HG02973 (cell line): ENCODE measurements at regions not wholly inside any gene's neighbourhood (a gene's known extent, or its start where the extent isn't known, plus 50 kb on each side); places are given as distances from the start of the nearest gene placed in this dataset.

ENCODE experiments used
- ATAC-seq: cut with Tn5 transposase; IDR thresholded peaks from one replicate; pipeline ENCODE4 v1.9.1; 2021; ENCODE audit warnings: moderate library complexity; ENCODE audit not compliant: unreplicated experiment

- ATAC-seq = no peak
Measured at GRCh38 chr3:113094337-113095221, 103.8 kb downstream of the GTPBP8 start.

- ATAC-seq = no peak
Measured at GRCh38 chr3:113096188-113096892, 105.6 kb downstream of the GTPBP8 start.

GRCh38 chr3:113097960-113098447 is 107.2 kb downstream of the GTPBP8 start:
- no peak for ATAC-seq

- no peak for ATAC-seq
Measured at GRCh38 chr3:113100063-113100462, 109.3 kb downstream of the GTPBP8 start.

GRCh38 chr3:113103588-113103987 is 107.8 kb upstream of the BOC start:
- no peak for ATAC-seq

GRCh38 chr3:113104357-113105092 is 106.8 kb upstream of the BOC start:
- no peak for ATAC-seq

GRCh38 chr3:113105093-113105449 is 106.3 kb upstream of the BOC start:
- ATAC-seq = no peak

- no peak for ATAC-seq
Measured at GRCh38 chr3:113105966-113106660, 105.2 kb upstream of the BOC start.

GRCh38 chr3:113110267-113110666 is 101.1 kb upstream of the BOC start:
- ATAC-seq = no peak

- ATAC-seq = no peak
Measured at GRCh38 chr3:113111011-113111707, 100.2 kb upstream of the BOC start.

GRCh38 chr3:113113361-113113760 is 98.0 kb upstream of the BOC start:
- no peak for ATAC-seq

- no peak for ATAC-seq
Measured at GRCh38 chr3:113117511-113118234, 93.7 kb upstream of the BOC start.

GRCh38 chr3:113118336-113118735 is 93.0 kb upstream of the BOC start:
- no peak for ATAC-seq

GRCh38 chr3:113124256-113124830 is 87.0 kb upstream of the BOC start:
- ATAC-seq = no peak

- ATAC-seq = no peak
Measured at GRCh38 chr3:113125951-113126350, 85.4 kb upstream of the BOC start.

GRCh38 chr3:113128386-113129015 is 82.9 kb upstream of the BOC start:
- no peak for ATAC-seq

- ATAC-seq = no peak
Measured at GRCh38 chr3:113129168-113129567, 82.2 kb upstream of the BOC start.

- no peak for ATAC-seq
Measured at GRCh38 chr3:113132571-113132996, 78.8 kb upstream of the BOC start.

GRCh38 chr3:113133140-113133539 is 78.2 kb upstream of the BOC start:
- no peak for ATAC-seq
